SHP77 (cell line): ENCODE measurements at regions not wholly inside any gene's neighbourhood (a gene's known extent, or its start where the extent isn't known, plus 50 kb on each side); places are given as distances from the start of the nearest gene placed in this dataset.

ENCODE experiments used
- DNase-seq, 2 experiments: peaks; one replicate each; lab custom pipeline; 2025; lab: John Stamatoyannopoulos, UW

GRCh38 chr10:7027913-7028808 lies 382.7 kb downstream of the SFMBT2 start:
- DNase-seq, result no peak

GRCh38 chr10:7027237-7027912 lies 383.5 kb downstream of the SFMBT2 start:
- DNase-seq, result no peak

GRCh38 chr10:7026818-7027217 lies 384.0 kb downstream of the SFMBT2 start:
- no peak for DNase-seq

- no peak for DNase-seq
These were observed 385.5 kb downstream of the SFMBT2 start for GRCh38 chr10:7025296-7025695.

GRCh38 chr10:7015457-7015856 lies 395.4 kb downstream of the SFMBT2 start:
- no peak for DNase-seq

GRCh38 chr10:7014721-7015120 lies 396.1 kb downstream of the SFMBT2 start:
- DNase-seq, result no peak

- no peak for DNase-seq
These were observed 398.8 kb downstream of the SFMBT2 start for GRCh38 chr10:7011994-7012393.

GRCh38 chr10:7008645-7009044 lies 402.2 kb downstream of the SFMBT2 start:
- no peak for DNase-seq

- no peak for DNase-seq
These were observed 403.1 kb downstream of the SFMBT2 start for GRCh38 chr10:7007600-7008190.

- DNase-seq, result no peak
These were observed 404.3 kb downstream of the SFMBT2 start for GRCh38 chr10:7006566-7006965.

- no peak for DNase-seq
These were observed 406.9 kb downstream of the SFMBT2 start for GRCh38 chr10:7003831-7004395.

- DNase-seq, result no peak
These were observed 410.8 kb downstream of the SFMBT2 start for GRCh38 chr10:7000061-7000460.

- DNase-seq, result no peak
These were observed 411.5 kb downstream of the SFMBT2 start for GRCh38 chr10:6999232-6999925.

- DNase-seq, result no peak
These were observed 413.3 kb downstream of the SFMBT2 start for GRCh38 chr10:6997509-6997908.

GRCh38 chr10:6996431-6996830 lies 414.4 kb downstream of the SFMBT2 start:
- DNase-seq, result no peak

GRCh38 chr10:6995831-6996230 lies 415.0 kb downstream of the SFMBT2 start:
- no peak for DNase-seq

- DNase-seq, result no peak
These were observed 415.3 kb upstream of the PRKCQ start for GRCh38 chr10:6995341-6995740.

- no peak for DNase-seq
These were observed 410.8 kb upstream of the PRKCQ start for GRCh38 chr10:6990891-6991290.

- DNase-seq, result no peak
These were observed 408.6 kb upstream of the PRKCQ start for GRCh38 chr10:6988654-6989053.

GRCh38 chr10:6987536-6987945 lies 407.5 kb upstream of the PRKCQ start:
- DNase-seq, result no peak

- no peak for DNase-seq
These were observed 406.9 kb upstream of the PRKCQ start for GRCh38 chr10:6986927-6987326.

- no peak for DNase-seq
These were observed 405.6 kb upstream of the PRKCQ start for GRCh38 chr10:6985644-6986043.
